ENCODE measurements at regions not wholly inside any gene's neighbourhood (a gene's known extent, or its start where the extent isn't known, plus 50 kb on each side); places are given as distances from the start of the nearest gene placed in this dataset.

GRCh38 chr22:48905206-48905975, 922.3 kb downstream of the BRD1 start:
- DNase-seq = no peak

- DNase-seq = no peak
Measured at GRCh38 chr22:48902983-48903650, 924.6 kb downstream of the BRD1 start.

DNA sequence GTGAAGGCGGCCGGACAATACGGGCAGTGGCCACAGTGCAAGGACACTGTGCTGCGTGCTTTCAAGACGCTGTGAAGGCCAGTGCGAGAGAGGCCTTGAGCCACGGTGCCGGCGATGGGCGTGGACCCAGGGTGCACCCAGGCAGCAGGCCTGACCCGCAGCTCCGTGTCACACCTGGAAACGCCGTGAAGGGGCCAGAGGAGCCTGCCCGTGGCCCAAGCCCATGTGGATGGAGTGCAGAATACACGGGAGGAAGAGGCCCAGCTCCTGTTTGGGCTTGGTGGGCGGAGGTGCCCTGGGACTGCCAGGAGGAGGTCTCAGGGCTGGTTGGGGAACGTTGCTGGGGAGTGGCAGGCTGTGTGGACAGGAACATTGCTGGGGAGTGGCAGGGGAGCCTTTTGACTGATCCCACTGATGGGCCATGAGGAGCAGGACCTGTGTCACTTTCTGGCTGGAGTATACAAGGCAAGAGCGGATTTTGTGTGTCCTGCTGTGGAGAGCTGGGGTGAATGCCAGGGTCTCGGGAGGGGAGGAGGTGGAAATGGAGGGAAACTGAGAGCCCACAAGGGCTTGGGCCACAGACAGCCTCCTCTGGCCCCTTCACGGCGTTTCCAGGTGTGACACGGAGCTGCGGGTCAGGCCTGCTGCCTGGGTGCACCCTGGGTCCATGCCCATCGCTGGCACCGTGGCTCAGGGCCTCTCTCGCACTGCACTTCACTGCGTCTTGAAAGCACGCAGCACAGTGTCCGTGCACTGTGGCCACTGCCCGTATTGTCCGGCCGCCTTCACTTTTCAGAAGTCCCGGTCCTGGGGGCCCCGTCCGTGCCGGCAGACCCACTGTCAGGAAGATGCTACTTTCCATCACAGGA, 925.4 kb downstream of the BRD1 start:
- DNase-seq = no peak

GRCh38 chr22:48901324-48901723, 926.3 kb downstream of the BRD1 start:
- no peak for DNase-seq

DNA sequence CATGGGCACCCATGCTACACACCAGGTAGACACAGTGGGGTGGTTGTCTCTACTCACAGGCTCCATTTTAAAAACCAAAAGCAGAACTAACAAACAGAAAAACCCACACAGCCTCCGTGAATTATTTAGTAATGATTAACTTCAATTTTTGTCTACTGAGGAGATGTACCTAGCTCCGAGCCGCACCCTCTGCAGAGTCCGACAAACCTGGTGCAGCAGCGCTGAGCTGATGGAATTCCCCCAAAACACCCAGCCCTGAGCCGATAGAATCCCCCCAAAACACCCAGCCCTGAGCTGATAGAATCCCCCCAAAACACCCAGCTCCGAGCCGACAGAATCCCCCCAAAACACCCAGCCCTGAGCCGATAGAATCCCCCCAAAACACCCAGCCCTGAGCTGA, 927.0 kb downstream of the BRD1 start:
- DNase-seq = no peak

- no peak for DNase-seq
Measured at GRCh38 chr22:48900327-48900597, 927.4 kb downstream of the BRD1 start.

- DNase-seq = no peak
Measured at GRCh38 chr22:48899523-48900326, 927.9 kb downstream of the BRD1 start.

DNA sequence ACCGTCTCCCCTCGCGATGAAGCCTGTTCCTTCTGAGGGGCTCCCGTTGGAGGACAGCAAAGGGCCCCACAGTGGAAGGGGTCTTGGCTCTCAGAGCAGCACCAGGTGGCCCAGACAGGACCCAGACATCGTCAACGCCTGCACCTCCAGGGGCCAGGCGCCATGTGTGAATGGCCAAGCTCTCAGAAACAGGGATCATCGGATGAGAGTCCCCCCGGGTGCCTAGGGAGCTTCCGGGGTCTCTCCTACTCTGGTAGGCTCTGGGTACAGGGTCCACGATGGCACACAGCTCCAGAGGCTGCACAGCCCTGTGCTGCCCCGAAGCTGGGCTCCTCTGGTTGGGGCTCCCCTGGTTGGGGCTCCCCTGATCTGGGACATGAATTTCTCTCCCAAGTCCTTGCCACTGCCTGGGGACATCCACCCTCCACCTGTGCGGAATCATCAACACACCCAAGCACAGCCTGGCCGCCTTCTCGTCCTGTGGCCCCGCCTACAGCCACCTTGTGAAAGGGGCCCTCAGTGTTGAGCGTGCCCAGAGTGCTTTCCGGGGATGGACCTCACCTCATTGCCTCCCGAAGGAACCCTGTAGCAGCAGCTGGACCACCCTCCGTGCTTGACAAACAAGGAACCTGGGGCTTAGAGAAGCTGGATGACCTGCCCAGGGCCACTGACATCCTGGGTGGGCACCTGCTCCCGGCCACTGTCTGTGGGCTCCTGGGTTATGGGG, 929.0 kb downstream of the BRD1 start:
- no peak for DNase-seq

DNA sequence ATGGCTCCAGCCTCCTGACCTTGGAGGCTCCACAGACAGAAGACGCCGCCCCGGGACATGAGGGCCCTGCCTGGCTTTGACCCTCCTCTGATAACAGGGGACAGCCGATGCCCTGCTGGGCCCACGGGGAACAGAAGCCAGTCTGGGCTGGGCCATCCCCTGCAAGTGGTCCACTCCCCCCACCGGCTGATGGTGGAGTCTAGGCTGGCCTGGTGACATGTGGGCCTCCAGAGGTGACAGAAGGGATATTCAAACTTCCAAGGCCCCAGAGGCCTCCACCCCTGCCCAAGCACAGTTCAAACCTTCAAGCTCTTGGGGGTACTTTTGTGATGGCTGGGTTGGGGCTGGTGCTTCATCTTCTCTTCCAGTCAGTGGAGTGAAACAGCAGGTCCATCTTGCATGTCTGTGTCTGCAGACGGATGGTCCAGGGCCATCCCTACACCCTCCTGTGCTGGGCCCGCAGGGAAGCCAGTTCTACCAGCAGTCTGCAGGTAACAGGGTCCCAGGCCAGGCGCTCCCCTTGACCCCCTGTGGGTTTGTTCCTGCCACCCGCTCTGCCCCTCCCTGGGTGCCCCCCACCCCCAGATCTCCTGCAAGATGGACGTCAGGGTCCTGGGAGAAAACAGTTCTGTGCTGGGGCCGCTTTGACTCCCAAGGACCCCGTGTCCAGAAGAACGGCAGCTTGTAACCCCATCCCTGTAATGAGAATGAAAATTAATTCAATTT, 929.9 kb downstream of the BRD1 start:
- DNase-seq = no peak

DNA sequence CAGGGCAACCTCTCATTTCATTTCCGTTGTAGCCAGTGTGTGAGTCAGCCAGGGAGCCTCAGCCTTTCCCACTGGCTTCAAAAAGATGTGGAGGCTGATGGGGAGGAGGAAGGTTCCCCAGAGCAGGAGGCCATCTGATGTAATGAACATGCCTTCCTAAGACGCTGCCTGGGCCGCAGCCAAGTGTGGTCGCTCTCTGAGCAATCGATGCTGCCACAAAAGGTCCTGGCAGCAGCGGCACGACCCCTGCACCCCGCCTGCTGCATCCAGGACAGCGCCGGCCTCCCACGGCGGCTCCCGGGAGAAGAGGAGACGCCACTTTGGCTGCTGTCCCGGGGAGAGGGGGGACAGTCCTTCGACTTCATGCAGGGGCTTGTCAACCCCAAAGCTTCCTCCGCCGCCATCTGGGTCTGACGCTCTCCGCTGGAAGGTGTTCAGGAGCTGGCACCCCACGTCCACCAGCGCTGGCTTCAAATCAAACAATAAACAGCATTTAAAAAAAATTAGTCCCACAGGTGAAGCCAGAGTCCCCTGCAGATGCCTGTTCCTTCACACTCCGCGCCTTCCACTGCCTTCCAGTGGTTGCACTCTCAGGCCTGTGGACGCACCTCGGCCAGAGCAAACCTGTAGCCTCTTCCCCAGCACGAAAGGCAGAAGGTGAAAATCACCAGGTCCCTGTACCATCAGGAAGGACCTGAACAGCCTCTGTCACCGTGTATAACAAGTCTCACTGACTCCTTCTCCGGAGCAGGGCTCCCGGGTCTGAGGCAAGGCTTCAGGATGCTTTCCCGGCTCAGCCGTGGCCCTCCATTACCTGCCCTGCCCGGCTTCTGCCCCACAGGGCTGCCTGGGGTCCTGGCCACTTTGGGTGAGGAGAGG, 930.7 kb downstream of the BRD1 start:
- no peak for DNase-seq

- no peak for DNase-seq
Measured at GRCh38 chr22:48895831-48896765, 931.6 kb downstream of the BRD1 start.

- DNase-seq = no peak
Measured at GRCh38 chr22:48895336-48895735, 932.3 kb downstream of the BRD1 start.

- no peak for DNase-seq
Measured at GRCh38 chr22:48894804-48895250, 932.8 kb downstream of the BRD1 start.

- DNase-seq = no peak
Measured at GRCh38 chr22:48894064-48894671, 933.5 kb downstream of the BRD1 start.

- DNase-seq = no peak
Measured at GRCh38 chr22:48893288-48894063, 934.2 kb downstream of the BRD1 start.

- DNase-seq = no peak
Measured at GRCh38 chr22:48892578-48893287, 934.9 kb downstream of the BRD1 start.
